ENCODE measurements at regions not wholly inside any gene's neighbourhood (a gene's known extent, or its start where the extent isn't known, plus 50 kb on each side); places are given as distances from the start of the nearest gene placed in this dataset.

DNA sequence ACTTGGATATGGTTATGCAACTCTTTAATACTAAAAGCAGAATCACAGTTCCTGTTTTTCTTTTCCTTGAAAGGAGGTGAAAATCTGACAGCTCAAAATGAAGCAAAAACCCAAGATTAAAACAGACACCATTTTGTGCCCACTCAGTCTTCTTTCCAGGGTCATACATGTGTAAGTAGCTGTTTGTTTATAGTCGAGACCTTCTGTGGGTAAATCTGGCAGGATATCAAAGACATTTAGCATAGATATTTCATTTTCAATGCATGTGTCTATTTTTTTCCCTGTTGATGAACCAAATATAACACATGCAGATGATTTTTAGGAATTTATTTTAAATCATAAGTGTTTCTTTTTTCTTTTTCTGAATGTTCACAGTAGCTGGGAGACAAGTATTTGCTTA is 398.8 kb downstream of the FOXG1 start (continued):
- TF ChIP-seq, protein P1, sequence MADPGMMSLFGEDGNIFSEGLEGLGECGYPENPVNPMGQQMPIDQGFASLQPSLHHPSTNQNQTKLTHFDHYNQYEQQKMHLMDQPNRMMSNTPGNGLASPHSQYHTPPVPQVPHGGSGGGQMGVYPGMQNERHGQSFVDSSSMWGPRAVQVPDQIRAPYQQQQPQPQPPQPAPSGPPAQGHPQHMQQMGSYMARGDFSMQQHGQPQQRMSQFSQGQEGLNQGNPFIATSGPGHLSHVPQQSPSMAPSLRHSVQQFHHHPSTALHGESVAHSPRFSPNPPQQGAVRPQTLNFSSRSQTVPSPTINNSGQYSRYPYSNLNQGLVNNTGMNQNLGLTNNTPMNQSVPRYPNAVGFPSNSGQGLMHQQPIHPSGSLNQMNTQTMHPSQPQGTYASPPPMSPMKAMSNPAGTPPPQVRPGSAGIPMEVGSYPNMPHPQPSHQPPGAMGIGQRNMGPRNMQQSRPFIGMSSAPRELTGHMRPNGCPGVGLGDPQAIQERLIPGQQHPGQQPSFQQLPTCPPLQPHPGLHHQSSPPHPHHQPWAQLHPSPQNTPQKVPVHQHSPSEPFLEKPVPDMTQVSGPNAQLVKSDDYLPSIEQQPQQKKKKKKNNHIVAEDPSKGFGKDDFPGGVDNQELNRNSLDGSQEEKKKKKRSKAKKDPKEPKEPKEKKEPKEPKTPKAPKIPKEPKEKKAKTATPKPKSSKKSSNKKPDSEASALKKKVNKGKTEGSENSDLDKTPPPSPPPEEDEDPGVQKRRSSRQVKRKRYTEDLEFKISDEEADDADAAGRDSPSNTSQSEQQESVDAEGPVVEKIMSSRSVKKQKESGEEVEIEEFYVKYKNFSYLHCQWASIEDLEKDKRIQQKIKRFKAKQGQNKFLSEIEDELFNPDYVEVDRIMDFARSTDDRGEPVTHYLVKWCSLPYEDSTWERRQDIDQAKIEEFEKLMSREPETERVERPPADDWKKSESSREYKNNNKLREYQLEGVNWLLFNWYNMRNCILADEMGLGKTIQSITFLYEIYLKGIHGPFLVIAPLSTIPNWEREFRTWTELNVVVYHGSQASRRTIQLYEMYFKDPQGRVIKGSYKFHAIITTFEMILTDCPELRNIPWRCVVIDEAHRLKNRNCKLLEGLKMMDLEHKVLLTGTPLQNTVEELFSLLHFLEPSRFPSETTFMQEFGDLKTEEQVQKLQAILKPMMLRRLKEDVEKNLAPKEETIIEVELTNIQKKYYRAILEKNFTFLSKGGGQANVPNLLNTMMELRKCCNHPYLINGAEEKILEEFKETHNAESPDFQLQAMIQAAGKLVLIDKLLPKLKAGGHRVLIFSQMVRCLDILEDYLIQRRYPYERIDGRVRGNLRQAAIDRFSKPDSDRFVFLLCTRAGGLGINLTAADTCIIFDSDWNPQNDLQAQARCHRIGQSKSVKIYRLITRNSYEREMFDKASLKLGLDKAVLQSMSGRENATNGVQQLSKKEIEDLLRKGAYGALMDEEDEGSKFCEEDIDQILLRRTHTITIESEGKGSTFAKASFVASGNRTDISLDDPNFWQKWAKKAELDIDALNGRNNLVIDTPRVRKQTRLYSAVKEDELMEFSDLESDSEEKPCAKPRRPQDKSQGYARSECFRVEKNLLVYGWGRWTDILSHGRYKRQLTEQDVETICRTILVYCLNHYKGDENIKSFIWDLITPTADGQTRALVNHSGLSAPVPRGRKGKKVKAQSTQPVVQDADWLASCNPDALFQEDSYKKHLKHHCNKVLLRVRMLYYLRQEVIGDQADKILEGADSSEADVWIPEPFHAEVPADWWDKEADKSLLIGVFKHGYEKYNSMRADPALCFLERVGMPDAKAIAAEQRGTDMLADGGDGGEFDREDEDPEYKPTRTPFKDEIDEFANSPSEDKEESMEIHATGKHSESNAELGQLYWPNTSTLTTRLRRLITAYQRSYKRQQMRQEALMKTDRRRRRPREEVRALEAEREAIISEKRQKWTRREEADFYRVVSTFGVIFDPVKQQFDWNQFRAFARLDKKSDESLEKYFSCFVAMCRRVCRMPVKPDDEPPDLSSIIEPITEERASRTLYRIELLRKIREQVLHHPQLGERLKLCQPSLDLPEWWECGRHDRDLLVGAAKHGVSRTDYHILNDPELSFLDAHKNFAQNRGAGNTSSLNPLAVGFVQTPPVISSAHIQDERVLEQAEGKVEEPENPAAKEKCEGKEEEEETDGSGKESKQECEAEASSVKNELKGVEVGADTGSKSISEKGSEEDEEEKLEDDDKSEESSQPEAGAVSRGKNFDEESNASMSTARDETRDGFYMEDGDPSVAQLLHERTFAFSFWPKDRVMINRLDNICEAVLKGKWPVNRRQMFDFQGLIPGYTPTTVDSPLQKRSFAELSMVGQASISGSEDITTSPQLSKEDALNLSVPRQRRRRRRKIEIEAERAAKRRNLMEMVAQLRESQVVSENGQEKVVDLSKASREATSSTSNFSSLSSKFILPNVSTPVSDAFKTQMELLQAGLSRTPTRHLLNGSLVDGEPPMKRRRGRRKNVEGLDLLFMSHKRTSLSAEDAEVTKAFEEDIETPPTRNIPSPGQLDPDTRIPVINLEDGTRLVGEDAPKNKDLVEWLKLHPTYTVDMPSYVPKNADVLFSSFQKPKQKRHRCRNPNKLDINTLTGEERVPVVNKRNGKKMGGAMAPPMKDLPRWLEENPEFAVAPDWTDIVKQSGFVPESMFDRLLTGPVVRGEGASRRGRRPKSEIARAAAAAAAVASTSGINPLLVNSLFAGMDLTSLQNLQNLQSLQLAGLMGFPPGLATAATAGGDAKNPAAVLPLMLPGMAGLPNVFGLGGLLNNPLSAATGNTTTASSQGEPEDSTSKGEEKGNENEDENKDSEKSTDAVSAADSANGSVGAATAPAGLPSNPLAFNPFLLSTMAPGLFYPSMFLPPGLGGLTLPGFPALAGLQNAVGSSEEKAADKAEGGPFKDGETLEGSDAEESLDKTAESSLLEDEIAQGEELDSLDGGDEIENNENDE (IDR thresholded peaks at IDR 0.05; ENCODE audit: insufficient replicate concordance, low read length) = no peak
- TF ChIP-seq EZH2 (IDR thresholded peaks at IDR 0.05; ENCODE audit: low read depth, low read length, severe bottlenecking) (no peak), RAD21 (IDR thresholded peaks at IDR 0.05 in 1 of 2, conservative IDR thresholded peaks at IDR 0.05 in 1 of 2; ENCODE audit: low read depth in 2 of 2, low read length in 2 of 2) (no peak), TAF7 (optimal IDR thresholded peaks at IDR 0.05; ENCODE audit: borderline replicate concordance, low read depth, low read length) (no peak), RXRA (IDR thresholded peaks at IDR 0.05; ENCODE audit: insufficient read depth, low read depth, low read length) (no peak), NRF1 (IDR thresholded peaks at IDR 0.05; ENCODE audit: low read depth, low read length) (no peak), KDM4A (IDR thresholded peaks at IDR 0.05; ENCODE audit: low read depth, low read length, severe bottlenecking) (no peak)
- TF ChIP-seq, protein P2, sequence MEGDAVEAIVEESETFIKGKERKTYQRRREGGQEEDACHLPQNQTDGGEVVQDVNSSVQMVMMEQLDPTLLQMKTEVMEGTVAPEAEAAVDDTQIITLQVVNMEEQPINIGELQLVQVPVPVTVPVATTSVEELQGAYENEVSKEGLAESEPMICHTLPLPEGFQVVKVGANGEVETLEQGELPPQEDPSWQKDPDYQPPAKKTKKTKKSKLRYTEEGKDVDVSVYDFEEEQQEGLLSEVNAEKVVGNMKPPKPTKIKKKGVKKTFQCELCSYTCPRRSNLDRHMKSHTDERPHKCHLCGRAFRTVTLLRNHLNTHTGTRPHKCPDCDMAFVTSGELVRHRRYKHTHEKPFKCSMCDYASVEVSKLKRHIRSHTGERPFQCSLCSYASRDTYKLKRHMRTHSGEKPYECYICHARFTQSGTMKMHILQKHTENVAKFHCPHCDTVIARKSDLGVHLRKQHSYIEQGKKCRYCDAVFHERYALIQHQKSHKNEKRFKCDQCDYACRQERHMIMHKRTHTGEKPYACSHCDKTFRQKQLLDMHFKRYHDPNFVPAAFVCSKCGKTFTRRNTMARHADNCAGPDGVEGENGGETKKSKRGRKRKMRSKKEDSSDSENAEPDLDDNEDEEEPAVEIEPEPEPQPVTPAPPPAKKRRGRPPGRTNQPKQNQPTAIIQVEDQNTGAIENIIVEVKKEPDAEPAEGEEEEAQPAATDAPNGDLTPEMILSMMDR (IDR thresholded peaks at IDR 0.05; ENCODE audit: control extremely low read depth in 1 of 3, insufficient read depth in 1 of 3, low read depth in 1 of 3, low read length in 3 of 3) = no peak
